Activated naive CD4-positive, alpha-beta T cell (primary cell): ENCODE measurements at regions not wholly inside any gene's neighbourhood (a gene's known extent, or its start where the extent isn't known, plus 50 kb on each side); places are given as distances from the start of the nearest gene placed in this dataset.

Experiments used
- DNase-seq, 4 experiments: peaks; one replicate each; lab custom pipeline; 2025; lab: John Stamatoyannopoulos, UW

GRCh38 chr13:30845297-30846214 lies 60.5 kb upstream of the MEDAG start:
- no peak for DNase-seq

DNA sequence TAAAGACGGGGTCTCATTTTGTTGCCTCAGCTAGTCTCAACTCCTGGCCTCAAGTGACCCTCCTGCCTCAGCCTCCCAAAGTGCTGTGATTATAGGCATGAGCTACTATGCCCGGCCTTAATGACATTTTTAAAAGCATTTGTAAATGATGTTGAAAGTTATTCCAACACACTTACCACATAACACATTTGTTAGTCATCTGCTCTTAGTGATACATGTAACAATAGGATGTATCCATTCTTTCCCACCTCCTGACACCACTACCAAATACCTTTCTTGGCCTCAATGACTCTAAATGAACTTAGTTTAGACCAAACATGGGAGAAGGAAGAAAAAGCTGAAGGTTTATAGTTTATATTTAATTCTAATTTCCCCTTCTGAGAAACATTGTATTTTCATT lies 59.8 kb upstream of the MEDAG start:
- no peak for DNase-seq

DNA sequence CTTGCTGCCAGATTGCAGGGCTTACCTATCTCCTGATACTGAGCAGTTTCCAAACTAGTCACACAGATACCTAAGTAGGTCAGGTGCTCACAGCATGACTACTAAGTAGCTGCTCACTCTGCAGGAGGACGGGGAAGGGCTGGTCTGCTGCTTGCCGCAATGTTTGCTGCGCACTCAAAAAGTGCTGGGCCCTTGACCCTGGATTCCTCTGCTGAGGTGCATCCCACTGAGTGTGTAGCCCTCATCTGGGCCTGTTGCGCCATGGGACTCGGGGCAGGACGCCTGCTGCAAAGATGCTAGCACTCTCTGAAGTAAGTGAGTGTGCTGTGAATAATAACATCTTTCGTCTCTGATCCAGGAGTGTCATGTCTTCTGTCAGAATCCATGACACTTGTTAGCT lies 59.2 kb upstream of the MEDAG start:
- no peak for DNase-seq

GRCh38 chr13:30847650-30848307 lies 58.3 kb upstream of the MEDAG start:
- DNase-seq: no peak

DNA sequence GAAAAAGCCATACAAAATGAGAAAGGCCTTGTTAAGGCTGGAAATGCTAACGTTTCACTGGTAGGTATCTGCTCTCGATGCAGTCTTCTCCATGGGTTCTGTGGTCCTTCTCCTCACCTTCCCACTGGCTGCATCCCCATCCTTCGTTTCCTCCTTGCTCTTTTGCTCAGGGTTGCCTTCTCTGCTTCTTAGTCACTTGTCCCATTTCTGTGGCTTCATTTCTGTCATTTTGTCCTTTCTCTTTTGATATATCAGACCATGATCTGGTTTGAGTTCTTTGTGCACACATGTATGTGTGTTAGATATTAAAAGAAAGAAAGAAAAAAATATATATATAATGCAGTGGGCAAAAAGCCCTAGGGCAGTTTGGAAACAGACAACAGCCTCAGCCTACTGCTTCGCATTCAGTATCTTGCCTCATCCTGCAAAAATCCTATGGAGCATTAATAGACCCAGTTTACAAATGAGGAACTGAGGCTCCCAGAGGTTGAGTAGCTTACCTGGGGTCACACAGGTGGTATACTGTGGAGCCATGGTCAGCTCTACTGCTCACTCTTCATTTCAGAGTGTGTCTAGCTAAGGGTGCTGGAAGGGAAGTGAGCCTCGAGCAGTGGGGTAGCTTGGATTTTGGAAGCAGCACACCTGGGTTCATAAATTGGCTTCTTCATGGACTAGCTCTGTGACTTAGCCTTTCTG lies 57.6 kb upstream of the MEDAG start:
- DNase-seq: no peak

DNA sequence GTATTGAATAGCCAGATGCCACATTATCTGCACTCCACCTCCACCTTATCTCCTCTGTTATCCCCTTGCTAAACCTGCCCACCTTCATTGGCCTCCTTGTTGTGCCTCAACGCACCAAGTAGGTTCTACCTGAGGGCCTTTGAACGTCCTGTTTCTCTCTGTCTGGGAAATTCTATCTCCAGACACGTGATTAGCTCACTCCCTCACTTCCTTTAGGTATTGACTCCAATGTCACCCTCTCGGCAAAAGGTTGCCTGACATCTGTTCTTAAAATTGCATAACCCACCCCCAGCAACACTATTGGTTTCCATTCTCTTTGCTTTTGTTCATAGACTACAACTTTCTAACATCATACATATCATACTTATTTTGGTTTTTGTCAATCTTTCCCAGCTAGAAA lies 56.5 kb upstream of the MEDAG start:
- DNase-seq: no peak

DNA sequence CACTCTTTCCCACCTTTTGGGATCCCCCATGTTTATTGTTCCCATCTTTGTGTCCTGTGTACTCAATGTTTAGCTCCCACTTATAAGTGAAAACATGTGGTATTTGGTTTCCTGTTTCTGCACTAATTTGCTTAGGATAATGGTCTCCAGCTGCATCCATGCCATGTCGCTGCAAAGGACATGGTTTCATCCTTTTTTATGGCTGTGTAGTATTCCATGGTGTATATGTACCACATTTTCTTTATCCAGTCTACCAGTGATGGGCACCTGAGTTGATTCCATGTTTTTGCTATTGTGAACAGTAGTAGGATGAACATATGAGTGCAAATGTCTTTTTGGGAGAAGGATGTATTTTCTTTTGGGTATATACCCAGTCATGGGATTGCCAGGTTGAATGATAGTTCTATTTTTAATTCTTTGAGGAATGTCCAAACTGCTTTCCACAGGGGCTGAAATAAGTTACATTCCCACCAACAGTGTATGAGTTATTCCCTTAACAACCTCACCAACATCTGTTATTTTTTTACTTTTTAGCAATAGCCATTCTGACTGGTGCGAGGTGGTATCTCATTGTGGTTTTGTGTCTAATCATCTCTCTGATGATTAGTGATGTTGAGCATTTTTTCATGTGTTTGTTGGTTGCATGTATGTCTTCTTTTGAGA lies 55.7 kb upstream of the MEDAG start:
- no peak for DNase-seq

- no peak for DNase-seq
Measured at GRCh38 chr13:30850867-30851211, 55.2 kb upstream of the MEDAG start.

DNA sequence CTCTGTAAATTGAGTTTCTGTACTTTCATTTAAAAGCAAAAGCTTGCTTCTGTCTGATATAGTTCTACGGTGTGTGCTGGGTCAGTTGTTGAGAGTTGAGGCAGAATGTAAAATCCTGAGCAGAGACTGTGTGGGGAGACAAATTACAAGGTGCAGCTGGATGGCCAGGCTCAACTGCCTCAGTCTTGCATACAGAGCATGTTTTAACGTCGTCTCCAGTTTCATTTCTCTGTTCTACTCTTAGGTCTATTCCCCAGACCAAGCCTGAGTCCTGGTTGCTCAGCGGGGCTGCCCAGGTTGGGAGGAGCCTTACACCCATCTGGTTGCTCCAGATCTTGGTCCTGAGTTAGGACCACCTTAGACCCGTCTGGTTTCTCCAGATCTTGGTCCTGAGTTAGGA lies 54.4 kb upstream of the MEDAG start:
- no peak for DNase-seq

DNA sequence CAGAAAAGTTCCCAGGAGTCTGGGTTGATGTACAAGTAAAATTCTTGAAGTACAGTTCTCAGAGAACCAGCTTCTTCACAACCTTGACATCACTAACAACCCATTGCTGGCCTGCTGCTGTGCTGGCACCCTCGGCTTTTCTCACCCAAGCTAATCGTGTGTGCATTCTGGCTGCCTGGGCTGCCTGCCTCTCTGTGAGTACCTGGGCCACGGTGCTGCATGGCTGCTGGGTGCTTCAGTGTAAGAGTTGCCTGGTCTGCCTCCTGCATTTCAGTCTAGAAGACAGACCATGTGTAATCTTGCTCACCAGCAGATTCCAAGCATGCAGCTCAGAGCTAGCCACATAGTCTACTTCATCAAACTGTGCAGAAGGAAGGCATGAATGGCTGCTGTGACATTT lies 50.5 kb upstream of the MEDAG start:
- no peak for DNase-seq

GRCh38 chr13:30856005-30856790 lies 49.9 kb upstream of the MEDAG start:
- no peak for DNase-seq
